HepG2 (cell line): ENCODE measurements at regions not wholly inside any gene's neighbourhood (a gene's known extent, or its start where the extent isn't known, plus 50 kb on each side); places are given as distances from the start of the nearest gene placed in this dataset.

ENCODE experiments used
- ATF2 ChIP-seq: sonication (generic); formaldehyde crosslinking; IDR thresholded peaks from 2 replicates; pipeline ENCODE4 v1.4.0; 2020; ENCODE audit warnings: missing genetic modification reagents
- HDAC6 ChIP-seq: fragments of 200-600 bp; sonication (generic); IDR thresholded peaks from 2 replicates; pipeline ENCODE4 v1.7.0; 2017; ENCODE audit warnings: mild to moderate bottlenecking, antibody characterized with exemption, low read length, low read depth
- IRF9 ChIP-seq: sonication (generic); formaldehyde crosslinking; IDR thresholded peaks from 2 replicates; pipeline ENCODE4 v1.8.0; 2022; ENCODE audit warnings: missing genetic modification reagents, mild to moderate bottlenecking, borderline replicate concordance
- LCORL ChIP-seq, 2 experiments: fragments of 450-650 bp in 1 of 2; sonication (generic) in 1 of 2; formaldehyde crosslinking in 1 of 2; IDR thresholded peaks; 2 replicates each; pipeline versions ENCODE4 v1.5.0 to v1.6.1; 2017 to 2020; ENCODE audit warnings: antibody characterized with exemption in 1 of 2, missing genetic modification reagents in 1 of 2
- NFKB2 ChIP-seq: sonication (generic); formaldehyde crosslinking; IDR thresholded peaks from 2 replicates; pipeline ENCODE4 v1.4.0; 2020; ENCODE audit warnings: missing genetic modification reagents, borderline replicate concordance
- PRDM4 ChIP-seq: sonication (generic); formaldehyde crosslinking; IDR thresholded peaks from 2 replicates; pipeline ENCODE4 v1.9.0; 2021; ENCODE audit warnings: missing genetic modification reagents, borderline replicate concordance
- SP2 ChIP-seq: sonication (generic); formaldehyde crosslinking; IDR thresholded peaks from 2 replicates; pipeline ENCODE4 v1.5.1; 2020; ENCODE audit warnings: mild to moderate bottlenecking, missing genetic modification reagents
- TEAD2 ChIP-seq: sonication (generic); formaldehyde crosslinking; IDR thresholded peaks from 2 replicates; pipeline ENCODE4 v1.9.0; 2021; ENCODE audit warnings: missing genetic modification reagents
- ZFP37 ChIP-seq: sonication (generic); formaldehyde crosslinking; IDR thresholded peaks from 2 replicates; pipeline ENCODE4 v1.4.0; 2020; ENCODE audit warnings: missing genetic modification reagents, borderline replicate concordance
- ZNF678 ChIP-seq: sonication (generic); formaldehyde crosslinking; IDR thresholded peaks from 2 replicates; pipeline ENCODE4 v1.4.0; 2020; ENCODE audit warnings: mild to moderate bottlenecking, missing genetic modification reagents
- TF ChIP-seq, protein P1 (sequence below): sonication (generic); formaldehyde crosslinking; IDR thresholded peaks from 2 replicates; pipeline ENCODE4 v1.4.0; 2020; ENCODE audit warnings: mild to moderate bottlenecking, low read depth, missing genetic modification reagents

DNA sequence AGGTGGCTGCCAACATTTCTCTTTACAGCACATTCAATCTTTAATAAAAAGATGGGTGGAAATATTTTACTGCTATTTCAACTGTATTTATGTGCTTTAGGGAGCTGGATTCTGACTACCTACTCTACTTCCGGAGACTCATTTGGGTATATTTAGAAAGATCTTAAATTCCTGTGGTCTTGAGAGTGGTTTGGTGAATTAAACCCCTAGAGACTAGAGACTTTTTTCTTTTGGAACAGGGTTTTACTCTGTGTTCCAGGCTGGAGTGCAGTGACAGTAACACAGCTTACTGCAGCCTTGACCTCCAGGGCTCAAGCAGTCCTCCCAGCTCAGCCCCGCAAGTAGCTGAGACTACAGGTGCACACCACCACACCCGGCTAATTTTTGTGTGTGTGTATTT lies 79.0 kb upstream of the HABP2 start (continued):
- TF ChIP-seq IRF9 (CRISPR knock-in tag) (no peak), ZFP37 (CRISPR knock-in tag) (no peak), TEAD2 (CRISPR knock-in tag) (no peak), LCORL (IDR thresholded peaks at IDR 0.05) (no peak), LCORL (CRISPR knock-in tag; IDR thresholded peaks at IDR 0.05) (no peak), NFKB2 (no peak), SP2 (CRISPR knock-in tag) (no peak), ZNF678 (CRISPR knock-in tag) (no peak), ATF2 (CRISPR knock-in tag) (no peak), PRDM4 (no peak), HDAC6 (no peak)
- TF ChIP-seq, protein P1, sequence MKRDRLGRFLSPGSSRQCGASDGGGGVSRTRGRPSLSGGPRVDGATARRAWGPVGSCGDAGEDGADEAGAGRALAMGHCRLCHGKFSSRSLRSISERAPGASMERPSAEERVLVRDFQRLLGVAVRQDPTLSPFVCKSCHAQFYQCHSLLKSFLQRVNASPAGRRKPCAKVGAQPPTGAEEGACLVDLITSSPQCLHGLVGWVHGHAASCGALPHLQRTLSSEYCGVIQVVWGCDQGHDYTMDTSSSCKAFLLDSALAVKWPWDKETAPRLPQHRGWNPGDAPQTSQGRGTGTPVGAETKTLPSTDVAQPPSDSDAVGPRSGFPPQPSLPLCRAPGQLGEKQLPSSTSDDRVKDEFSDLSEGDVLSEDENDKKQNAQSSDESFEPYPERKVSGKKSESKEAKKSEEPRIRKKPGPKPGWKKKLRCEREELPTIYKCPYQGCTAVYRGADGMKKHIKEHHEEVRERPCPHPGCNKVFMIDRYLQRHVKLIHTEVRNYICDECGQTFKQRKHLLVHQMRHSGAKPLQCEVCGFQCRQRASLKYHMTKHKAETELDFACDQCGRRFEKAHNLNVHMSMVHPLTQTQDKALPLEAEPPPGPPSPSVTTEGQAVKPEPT (CRISPR knock-in tag): no peak
